Endothelial cell of umbilical vein (primary cell): ENCODE measurements at regions not wholly inside any gene's neighbourhood (a gene's known extent, or its start where the extent isn't known, plus 50 kb on each side); places are given as distances from the start of the nearest gene placed in this dataset.

Source experiments
- BruUV-seq: library from RNA; stranded (reverse); fragments of 400-500 nt; replicated peaks from 2 replicates; lab custom pipeline; 2021; lab: Mats Ljungman, UMichigan
- CTCF ChIA-PET: fragments of 300-600, 350-600 bp; sonication (Branson Sonifier 250); formaldehyde crosslinking; loops from one replicate; lab custom pipeline; 2021; ENCODE audit warnings: antibody characterized with exemption, inconsistent platforms; lab: Charles Lee
- POLR2A ChIA-PET: fragments of 300-600, 350-600 bp; sonication (Branson Sonifier 250); formaldehyde crosslinking; loops from one replicate; lab custom pipeline; 2021; ENCODE audit warnings: antibody characterized with exemption, inconsistent platforms; lab: Charles Lee
- DNase-seq: peaks from one replicate; pipeline ENCODE4 v3.0.0-alpha.2; 2011; ENCODE audit warnings: low read depth, low spot score
- FAIRE-seq: peaks from 2 replicates; lab custom pipeline; 2011; peaks lifted over from hg19 to GRCh38; lab: Jason Lieb, UNC
- H2AFZ ChIP-seq: 2 replicates; pipeline ENCODE4 v1.6.0; 2012; ENCODE audit warnings: low read depth, low read length, control low read depth, inconsistent platforms
- H3K27ac ChIP-seq: 2 replicates; pipeline ENCODE4 v1.5.1; 2011; ENCODE audit warnings: low read depth, mild to moderate bottlenecking, control low read depth, low read length, moderate library complexity; ENCODE audit not compliant: insufficient read depth
- H3K27me3 ChIP-seq, 2 experiments: 2 replicates each; pipeline versions ENCODE4 v1.6.0 to v1.6.1; 2011; ENCODE audit warnings: low read length in 2 of 2, mixed read lengths in 1 of 2; ENCODE audit not compliant: control insufficient read depth in 2 of 2, insufficient read depth in 2 of 2
- H3K36me3 ChIP-seq, 2 experiments: 2 replicates in 1 of 2; 3 replicates in 1 of 2; pipeline ENCODE4 v1.5.1; 2011; ENCODE audit warnings: low read length in 2 of 2, mild to moderate bottlenecking in 1 of 2, moderate library complexity in 1 of 2; ENCODE audit not compliant: control insufficient read depth in 2 of 2, insufficient read depth in 2 of 2; ENCODE audit errors: extremely low read depth in 1 of 2
- H3K4me1 ChIP-seq: 3 replicates; pipeline ENCODE4 v1.5.1; 2011; ENCODE audit warnings: mild to moderate bottlenecking, low read length; ENCODE audit not compliant: control insufficient read depth, insufficient read depth; ENCODE audit errors: extremely low read depth
- H3K4me2 ChIP-seq: 2 replicates; pipeline ENCODE4 v1.6.1; 2011; ENCODE audit warnings: low read length, control low read depth, mixed read lengths; ENCODE audit not compliant: insufficient read depth
- H3K4me3 ChIP-seq, 3 experiments: fragments of 200-600 bp in 1 of 3; sonication (generic), shearing (Covaris generic) in 1 of 3; replicated peaks in 1 of 3; 2 replicates each; pipeline ENCODE4 v1.5.1; 2011 to 2016; ENCODE audit warnings: control low read depth in 3 of 3, low read length in 3 of 3, mild to moderate bottlenecking in 2 of 3, inconsistent platforms in 1 of 3, low read depth in 1 of 3, moderate library complexity in 1 of 3; ENCODE audit not compliant: insufficient read depth in 1 of 3
- H3K79me2 ChIP-seq: 2 replicates; pipeline ENCODE4 v1.6.0; 2012; ENCODE audit warnings: low read length, inconsistent platforms; ENCODE audit not compliant: control insufficient read depth, insufficient read depth
- H3K9ac ChIP-seq: replicated peaks from 2 replicates; pipeline ENCODE3; 2011; ENCODE audit warnings: low read length, control low read depth; ENCODE audit not compliant: insufficient read depth; ENCODE audit errors: extremely low read depth
- H3K9me1 ChIP-seq: replicated peaks from 3 replicates; pipeline ENCODE4 v1.6.0; 2011; ENCODE audit warnings: mild to moderate bottlenecking, low read length; ENCODE audit not compliant: control insufficient read depth, insufficient read depth; ENCODE audit errors: extremely low read depth
- H3K9me3 ChIP-seq: replicated peaks from 2 replicates; pipeline ENCODE4 v1.5.1; 2012; ENCODE audit warnings: low read length, inconsistent platforms; ENCODE audit not compliant: control insufficient read depth, insufficient read depth
- H4K20me1 ChIP-seq: replicated peaks from 2 replicates; pipeline ENCODE3; 2011; ENCODE audit warnings: mild to moderate bottlenecking, low read length; ENCODE audit not compliant: control insufficient read depth, insufficient read depth; ENCODE audit errors: extremely low read depth
- EZH2 ChIP-seq: IDR thresholded peaks from 2 replicates; pipeline ENCODE4 v1.6.1; 2012; ENCODE audit warnings: borderline replicate concordance, low read depth, mild to moderate bottlenecking, moderate library complexity, low read length, inconsistent platforms; ENCODE audit not compliant: severe bottlenecking
- FOS ChIP-seq: IDR thresholded peaks from 2 replicates; pipeline ENCODE4 v1.6.1; 2011; ENCODE audit warnings: mild to moderate bottlenecking, low read length, moderate library complexity, borderline replicate concordance; ENCODE audit not compliant: insufficient read depth
- GATA2 ChIP-seq: IDR thresholded peaks from 2 replicates; pipeline ENCODE4 v1.7.0; 2011; ENCODE audit warnings: low read depth, mild to moderate bottlenecking, moderate library complexity, mixed read lengths, low read length; ENCODE audit not compliant: insufficient read length, insufficient read depth
- JUN ChIP-seq: IDR thresholded peaks from 2 replicates; pipeline ENCODE4 v1.6.1; 2011; ENCODE audit warnings: borderline replicate concordance, low read depth; ENCODE audit not compliant: insufficient read length, insufficient read depth
- MAX ChIP-seq: IDR thresholded peaks from 2 replicates; pipeline ENCODE4 v1.6.1; 2011; ENCODE audit not compliant: insufficient read depth, insufficient read length
- MYC ChIP-seq: IDR thresholded peaks from one replicate; pipeline ENCODE4 v1.6.1; 2011; ENCODE audit warnings: mild to moderate bottlenecking, low read depth, low read length
- POLR2A ChIP-seq: IDR thresholded peaks from 2 replicates; pipeline ENCODE4 v1.6.1; 2012; ENCODE audit warnings: low read depth, mild to moderate bottlenecking, control low read depth, low read length
- POLR2AphosphoS5 ChIP-seq: IDR thresholded peaks from 2 replicates; pipeline ENCODE4 v1.6.1; 2012; ENCODE audit warnings: low read depth, mild to moderate bottlenecking, control low read depth, low read length, moderate library complexity; ENCODE audit not compliant: insufficient read depth
- dilution Hi-C: fragments of 300-500 bp; cut with MboI; formaldehyde crosslinking; loops from one replicate; pipeline ENCODE4 v1.15.0; 2019; ENCODE audit warnings: low sequenced_read_pairs; ENCODE audit not compliant: extremely low pct_ligation_motif_present
- intact Hi-C: fragments of 100-400 bp; cut with micrococcal nuclease; formaldehyde crosslinking; loops from one replicate; pipeline ENCODE4 v1.10.0; 2022
- TF ChIP-seq, protein P1 (sequence below), 2 donors: IDR thresholded peaks; 1 replicate in 1 of 2; 2 replicates in 1 of 2; pipeline ENCODE4 v1.5.1; 2011; ENCODE audit warnings: low read length in 2 of 2, mild to moderate bottlenecking in 2 of 2, moderate library complexity in 2 of 2, control low read depth in 1 of 2, inconsistent platforms in 1 of 2, low read depth in 1 of 2; ENCODE audit not compliant: insufficient read depth in 1 of 2; ENCODE audit errors: extremely low read depth in 1 of 2

GRCh38 chr15:94653071-94653470 is 421.7 kb downstream of the MCTP2 start:
- Histone ChIP-seq H3K4me2 (no peak overlapping the region), H3K9ac (no peak overlapping the region), H3K4me3 (no peak overlapping the region), H3K27me3 (no peaks in the 10 kb centered on the region), H3K36me3 (no peaks in the 10 kb centered on the region), H3K9me3 (no peaks in the 10 kb centered on the region), H3K4me1 (no peaks in the 10 kb centered on the region), H3K9me1 (no peaks in the 10 kb centered on the region), H3K27ac (no peak overlapping the region), H3K79me2 (no peaks in the 10 kb centered on the region), H2AFZ (no peak overlapping the region), H4K20me1 (no peaks in the 10 kb centered on the region)
- ChIA-PET POLR2A (no interaction called here), CTCF (interaction anchor here (5.1 kb wide), 1 partner anchor 18 kb away, joined by 24 read pairs; no protein-coding TSS in a partner anchor)
- intact Hi-C loops (no loop called here), dilution Hi-C loops (loop anchor here (25.0 kb wide), 1 partner anchor 241 kb away; no protein-coding TSS in a partner anchor)
- TF ChIP-seq EZH2 (no peak), GATA2 (no peak), POLR2AphosphoS5 (no peak), MYC (no peak), FOS (no peak), MAX (no peak), POLR2A (no peak), JUN (no peak)
- TF ChIP-seq, protein P1, sequence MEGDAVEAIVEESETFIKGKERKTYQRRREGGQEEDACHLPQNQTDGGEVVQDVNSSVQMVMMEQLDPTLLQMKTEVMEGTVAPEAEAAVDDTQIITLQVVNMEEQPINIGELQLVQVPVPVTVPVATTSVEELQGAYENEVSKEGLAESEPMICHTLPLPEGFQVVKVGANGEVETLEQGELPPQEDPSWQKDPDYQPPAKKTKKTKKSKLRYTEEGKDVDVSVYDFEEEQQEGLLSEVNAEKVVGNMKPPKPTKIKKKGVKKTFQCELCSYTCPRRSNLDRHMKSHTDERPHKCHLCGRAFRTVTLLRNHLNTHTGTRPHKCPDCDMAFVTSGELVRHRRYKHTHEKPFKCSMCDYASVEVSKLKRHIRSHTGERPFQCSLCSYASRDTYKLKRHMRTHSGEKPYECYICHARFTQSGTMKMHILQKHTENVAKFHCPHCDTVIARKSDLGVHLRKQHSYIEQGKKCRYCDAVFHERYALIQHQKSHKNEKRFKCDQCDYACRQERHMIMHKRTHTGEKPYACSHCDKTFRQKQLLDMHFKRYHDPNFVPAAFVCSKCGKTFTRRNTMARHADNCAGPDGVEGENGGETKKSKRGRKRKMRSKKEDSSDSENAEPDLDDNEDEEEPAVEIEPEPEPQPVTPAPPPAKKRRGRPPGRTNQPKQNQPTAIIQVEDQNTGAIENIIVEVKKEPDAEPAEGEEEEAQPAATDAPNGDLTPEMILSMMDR (IDR thresholded peaks at IDR 0.05; ENCODE audit: extremely low read depth in 1 of 2, insufficient read depth in 1 of 2, low read depth in 1 of 2, low read length in 2 of 2): no peak
- BruUV-seq: no TSS peak
- no peak for DNase-seq
- no peak for FAIRE-seq
